Glutamatergic neuron (in vitro differentiated cells): ENCODE measurements at regions not wholly inside any gene's neighbourhood (a gene's known extent, or its start where the extent isn't known, plus 50 kb on each side); places are given as distances from the start of the nearest gene placed in this dataset.

Source experiments
- DNase-seq: peaks from one replicate; pipeline ENCODE4 v3.0.0; 2022
- H3K27ac Mint-ChIP-seq: one replicate; pipeline ENCODE4 v1.8.0; 2020; ENCODE audit warnings: mild to moderate bottlenecking, mixed read lengths, inconsistent platforms; ENCODE audit not compliant: unreplicated experiment
- H3K27me3 Mint-ChIP-seq: one replicate; pipeline ENCODE4 v1.8.0; 2020; ENCODE audit warnings: mild to moderate bottlenecking, moderate library complexity, mixed read lengths, inconsistent platforms; ENCODE audit not compliant: unreplicated experiment
- H3K36me3 Mint-ChIP-seq: one replicate; pipeline ENCODE4 v1.8.0; 2020; ENCODE audit warnings: mild to moderate bottlenecking, mixed read lengths, inconsistent platforms; ENCODE audit not compliant: unreplicated experiment
- H3K4me1 Mint-ChIP-seq: one replicate; pipeline ENCODE4 v1.8.0; 2020; ENCODE audit warnings: mild to moderate bottlenecking, low read depth, mixed read lengths, inconsistent platforms; ENCODE audit not compliant: unreplicated experiment
- H3K4me3 Mint-ChIP-seq: one replicate; pipeline ENCODE4 v1.8.0; 2020; ENCODE audit warnings: mild to moderate bottlenecking, mixed read lengths, inconsistent platforms; ENCODE audit not compliant: unreplicated experiment
- H3K9me3 Mint-ChIP-seq: one replicate; pipeline ENCODE4 v1.8.0; 2020; ENCODE audit warnings: mild to moderate bottlenecking, moderate library complexity, mixed read lengths, inconsistent platforms; ENCODE audit not compliant: unreplicated experiment
- TF ChIP-seq, protein P1 (sequence below): fragments of 200-600 bp; sonication (generic); IDR thresholded peaks from one replicate; pipeline ENCODE4 v1.5.0; 2021; ENCODE audit not compliant: partially characterized antibody, unreplicated experiment

DNA sequence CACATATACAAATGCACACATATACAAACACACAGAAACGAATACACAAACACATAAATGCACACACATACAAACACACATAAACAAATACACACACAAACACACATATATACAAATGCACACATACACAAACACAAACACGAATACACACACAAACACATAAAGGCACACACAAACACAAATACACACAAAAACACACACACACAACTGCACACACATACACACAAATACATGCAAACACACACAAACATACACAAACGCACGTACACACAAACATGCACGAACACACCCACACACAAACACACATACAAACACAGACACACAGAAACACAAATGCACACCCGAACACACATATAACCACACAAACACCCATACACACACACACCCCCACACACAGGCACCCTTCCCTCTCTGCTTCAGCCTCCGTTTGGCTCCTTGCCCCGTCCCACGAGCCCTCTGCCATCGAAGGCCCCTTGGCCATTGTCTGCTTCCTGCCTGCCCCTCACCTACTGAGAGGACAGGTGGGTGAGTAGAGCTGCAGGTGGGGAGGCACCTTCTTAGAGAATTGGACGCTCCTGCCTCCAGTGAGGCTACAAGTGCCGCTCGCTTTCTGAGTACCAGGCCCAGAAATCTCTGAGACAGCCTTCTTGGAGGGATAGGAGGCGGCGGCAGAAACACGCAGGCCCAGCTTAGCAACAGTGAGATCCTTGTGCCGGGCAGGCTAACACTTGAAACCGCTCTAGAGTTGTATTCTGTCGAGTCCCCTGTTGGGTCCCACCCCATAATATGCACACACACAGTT is 331.2 kb downstream of the FOXL1 start:
- TF ChIP-seq, protein P1, sequence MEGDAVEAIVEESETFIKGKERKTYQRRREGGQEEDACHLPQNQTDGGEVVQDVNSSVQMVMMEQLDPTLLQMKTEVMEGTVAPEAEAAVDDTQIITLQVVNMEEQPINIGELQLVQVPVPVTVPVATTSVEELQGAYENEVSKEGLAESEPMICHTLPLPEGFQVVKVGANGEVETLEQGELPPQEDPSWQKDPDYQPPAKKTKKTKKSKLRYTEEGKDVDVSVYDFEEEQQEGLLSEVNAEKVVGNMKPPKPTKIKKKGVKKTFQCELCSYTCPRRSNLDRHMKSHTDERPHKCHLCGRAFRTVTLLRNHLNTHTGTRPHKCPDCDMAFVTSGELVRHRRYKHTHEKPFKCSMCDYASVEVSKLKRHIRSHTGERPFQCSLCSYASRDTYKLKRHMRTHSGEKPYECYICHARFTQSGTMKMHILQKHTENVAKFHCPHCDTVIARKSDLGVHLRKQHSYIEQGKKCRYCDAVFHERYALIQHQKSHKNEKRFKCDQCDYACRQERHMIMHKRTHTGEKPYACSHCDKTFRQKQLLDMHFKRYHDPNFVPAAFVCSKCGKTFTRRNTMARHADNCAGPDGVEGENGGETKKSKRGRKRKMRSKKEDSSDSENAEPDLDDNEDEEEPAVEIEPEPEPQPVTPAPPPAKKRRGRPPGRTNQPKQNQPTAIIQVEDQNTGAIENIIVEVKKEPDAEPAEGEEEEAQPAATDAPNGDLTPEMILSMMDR: no peak
- H3K27ac Mint-ChIP-seq: no peak overlapping the region
- H3K4me1 Mint-ChIP-seq: peaks cover 8% of the 10 kb centered on the region
- H3K4me3 Mint-ChIP-seq: no peak overlapping the region
- H3K36me3 Mint-ChIP-seq: no peaks in the 10 kb centered on the region
- no peak for DNase-seq
- H3K27me3 Mint-ChIP-seq: peaks cover 5% of the 10 kb centered on the region
- H3K9me3 Mint-ChIP-seq: peaks cover 4% of the 10 kb centered on the region

GRCh38 chr16:86910161-86910769 is 331.9 kb downstream of the FOXL1 start:
- Mint-ChIP-seq H3K27me3 (peaks cover 5% of the 10 kb centered on the region), H3K4me3 (no peak overlapping the region), H3K36me3 (no peaks in the 10 kb centered on the region)

GRCh38 chr16:86911437-86911958 is 333.1 kb downstream of the FOXL1 start:
- TF ChIP-seq, protein P1: no peak
- H3K4me1 Mint-ChIP-seq: peaks cover 8% of the 10 kb centered on the region
- no peak for DNase-seq
- H3K27me3 Mint-ChIP-seq: peaks cover 5% of the 10 kb centered on the region
- no peaks in the 10 kb centered on the region for H3K36me3 Mint-ChIP-seq
- H3K9me3 Mint-ChIP-seq: peaks cover 4% of the 10 kb centered on the region
- H3K4me3 Mint-ChIP-seq: no peak overlapping the region
- H3K27ac Mint-ChIP-seq: no peak overlapping the region

More at GRCh38 chr16:86910161-86910769, 331.9 kb downstream of the FOXL1 start:
- Mint-ChIP-seq H3K4me1 (peaks cover 8% of the 10 kb centered on the region), H3K9me3 (peaks cover 4% of the 10 kb centered on the region), H3K27ac (no peak overlapping the region)
- TF ChIP-seq, protein P1: no peak
- no peak for DNase-seq

GRCh38 chr16:86913886-86914285 is 335.5 kb downstream of the FOXL1 start:
- TF ChIP-seq, protein P1: no peak
- peaks cover 2% of the 10 kb centered on the region for H3K4me1 Mint-ChIP-seq
- no peak overlapping the region for H3K4me3 Mint-ChIP-seq
- peaks cover 2% of the 10 kb centered on the region for H3K27me3 Mint-ChIP-seq
- peaks cover 2% of the 10 kb centered on the region for H3K9me3 Mint-ChIP-seq
- H3K36me3 Mint-ChIP-seq: no peaks in the 10 kb centered on the region
- DNase-seq: no peak
- H3K27ac Mint-ChIP-seq: no peak overlapping the region
